Mesenchymal stem cell (in vitro differentiated cells and primary cell): ENCODE measurements at regions not wholly inside any gene's neighbourhood (a gene's known extent, or its start where the extent isn't known, plus 50 kb on each side); places are given as distances from the start of the nearest gene placed in this dataset.

Experiments used
- DNase-seq: peaks from one replicate; pipeline ENCODE4 v3.0.0-alpha.2; 2013
- H2AFZ ChIP-seq: one replicate; pipeline ENCODE4 v1.6.1; 2013; ENCODE audit warnings: low read depth, mild to moderate bottlenecking, control low read depth, inconsistent platforms, low read length, moderate library complexity
- H2AK5ac ChIP-seq: 2 replicates; pipeline ENCODE4 v1.6.1; 2013; ENCODE audit warnings: low read length, moderate library complexity, mild to moderate bottlenecking, inconsistent platforms; ENCODE audit not compliant: severe bottlenecking
- H2BK120ac ChIP-seq: one replicate; pipeline ENCODE4 v1.6.1; 2013; ENCODE audit warnings: low read depth, mild to moderate bottlenecking, inconsistent platforms, low read length, moderate library complexity
- H2BK12ac ChIP-seq, 2 experiments: one replicate each; pipeline ENCODE4 v1.6.1; 2013; ENCODE audit warnings: inconsistent platforms in 2 of 2, low read length in 2 of 2, mild to moderate bottlenecking in 2 of 2, moderate library complexity in 2 of 2, control low read depth in 1 of 2
- H2BK15ac ChIP-seq: one replicate; pipeline ENCODE4 v1.6.1; 2013; ENCODE audit warnings: mild to moderate bottlenecking, low read depth, inconsistent platforms; ENCODE audit not compliant: poor library complexity, severe bottlenecking
- H2BK5ac ChIP-seq: 2 replicates; pipeline ENCODE4 v1.6.1; 2013; ENCODE audit warnings: low read depth, mild to moderate bottlenecking, low read length, control low read depth, inconsistent platforms; ENCODE audit not compliant: poor library complexity, severe bottlenecking
- H3K14ac ChIP-seq, 2 experiments: one replicate each; pipeline ENCODE4 v1.6.1; 2013; ENCODE audit warnings: inconsistent platforms in 2 of 2, low read length in 2 of 2, control low read depth in 1 of 2, mild to moderate bottlenecking in 1 of 2, moderate library complexity in 1 of 2
- H3K18ac ChIP-seq, 2 experiments: one replicate each; pipeline ENCODE4 v1.6.1; 2013; ENCODE audit warnings: inconsistent platforms in 2 of 2, low read length in 2 of 2, control low read depth in 1 of 2, low read depth in 1 of 2, mild to moderate bottlenecking in 1 of 2
- H3K23ac ChIP-seq, 2 experiments: one replicate each; pipeline ENCODE4 v1.6.1; 2013; ENCODE audit warnings: inconsistent platforms in 2 of 2, low read length in 2 of 2, mild to moderate bottlenecking in 2 of 2, moderate library complexity in 2 of 2, control low read depth in 1 of 2
- H3K27ac ChIP-seq: 2 replicates; pipeline ENCODE4 v1.5.1; 2013; ENCODE audit warnings: mild to moderate bottlenecking, moderate library complexity, low read length, control low read depth, inconsistent platforms; ENCODE audit not compliant: poor library complexity, severe bottlenecking
- H3K27me3 ChIP-seq, 2 experiments: 2 replicates each; pipeline versions ENCODE4 v1.6.1 to v1.7.0; 2013; ENCODE audit warnings: low read length in 2 of 2, mild to moderate bottlenecking in 2 of 2, moderate library complexity in 2 of 2, control low read depth in 1 of 2, inconsistent platforms in 1 of 2; ENCODE audit not compliant: control insufficient read depth in 1 of 2, insufficient read depth in 1 of 2
- H3K36me3 ChIP-seq, 2 experiments: 2 replicates each; pipeline versions ENCODE4 v1.6.1 to v1.7.0; 2013; ENCODE audit warnings: low read length in 2 of 2, control low read depth in 1 of 2, inconsistent platforms in 1 of 2, low read depth in 1 of 2, mild to moderate bottlenecking in 1 of 2; ENCODE audit not compliant: insufficient read depth in 2 of 2, control insufficient read depth in 1 of 2
- H3K4ac ChIP-seq, 2 experiments: one replicate each; pipeline ENCODE4 v1.6.1; 2013; ENCODE audit warnings: inconsistent platforms in 2 of 2, low read length in 2 of 2, mild to moderate bottlenecking in 2 of 2, moderate library complexity in 2 of 2, control low read depth in 1 of 2, low read depth in 1 of 2
- H3K4me1 ChIP-seq: 2 replicates; pipeline ENCODE4 v1.6.1; 2013; ENCODE audit warnings: low read depth, low read length, control low read depth; ENCODE audit not compliant: control insufficient read depth, insufficient read depth
- H3K4me2 ChIP-seq: 2 replicates; pipeline ENCODE4 v1.6.1; 2013; ENCODE audit warnings: low read length, mild to moderate bottlenecking, inconsistent platforms; ENCODE audit not compliant: poor library complexity, severe bottlenecking
- H3K4me3 ChIP-seq, 2 experiments: 2 replicates each; pipeline versions ENCODE4 v1.5.1 to v1.7.0; 2013; ENCODE audit warnings: low read length in 2 of 2, mild to moderate bottlenecking in 2 of 2, control low read depth in 1 of 2, low read depth in 1 of 2; ENCODE audit not compliant: insufficient read depth in 1 of 2
- H3K79me1 ChIP-seq: replicated peaks from 2 replicates; pipeline ENCODE4 v1.6.1; 2013; ENCODE audit warnings: mild to moderate bottlenecking, control low read depth, low read length, inconsistent platforms; ENCODE audit not compliant: poor library complexity, severe bottlenecking
- H3K9ac ChIP-seq: 2 replicates; pipeline ENCODE4 v1.7.0; 2013; ENCODE audit warnings: mild to moderate bottlenecking, low read length, moderate library complexity
- H3K9me3 ChIP-seq: 2 replicates; pipeline ENCODE4 v1.7.0; 2013; ENCODE audit warnings: mild to moderate bottlenecking, low read length; ENCODE audit not compliant: control insufficient read depth
- H4K8ac ChIP-seq: one replicate; pipeline ENCODE4 v1.6.1; 2013; ENCODE audit warnings: inconsistent platforms, mild to moderate bottlenecking, low read length, moderate library complexity
- H4K91ac ChIP-seq: one replicate; pipeline ENCODE4 v1.6.1; 2013; ENCODE audit warnings: mild to moderate bottlenecking, low read length, inconsistent platforms
- WGBS: methylation state at CpG from one replicate; pipeline ENCODE4 v1.1.7; 2013; ENCODE audit warnings: mixed read lengths; 5-methylcytosine and 5-hydroxymethylcytosine counted together

DNA sequence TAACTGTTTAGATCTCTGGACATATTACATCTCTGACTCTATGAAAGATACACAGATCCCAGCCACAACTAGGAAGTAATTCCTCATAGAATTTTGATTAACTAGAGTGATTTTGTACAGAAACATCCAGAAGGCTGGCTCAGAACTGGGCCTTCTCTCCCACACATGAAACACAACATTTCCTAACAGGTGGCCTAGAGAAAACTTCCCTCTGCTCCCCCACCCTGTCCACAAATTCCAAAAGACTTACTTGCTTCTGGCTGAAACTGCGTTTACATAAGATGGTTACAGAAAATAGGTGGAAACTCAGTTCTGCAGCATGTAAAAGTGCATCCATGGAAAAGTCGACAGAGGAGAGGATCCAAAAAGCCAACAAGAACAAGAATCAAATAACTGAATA, 132.9 kb downstream of the FZD1 start:
- Histone ChIP-seq H2BK12ac (no peak overlapping the region), H2AFZ (no peak overlapping the region), H2BK120ac (no peak overlapping the region), H3K27ac (no peak overlapping the region), H2BK5ac (no peak overlapping the region), H3K4me2 (no peak overlapping the region), H2AK5ac (no peak overlapping the region), H3K4me3 (no peak overlapping the region), H3K14ac (no peak overlapping the region), H2BK15ac (no peak overlapping the region), H4K91ac (no peak overlapping the region), H3K27me3 (no peaks in the 10 kb centered on the region), H3K23ac (no peak overlapping the region), H3K79me1 (no peaks in the 10 kb centered on the region), H3K18ac (no peak overlapping the region), H3K9ac (no peak overlapping the region), H3K9me3 (peaks cover 5% of the 10 kb centered on the region), H4K8ac (no peak overlapping the region), H3K4ac (no peak overlapping the region), H3K4me1 (no peaks in the 10 kb centered on the region), H3K36me3 (no peaks in the 10 kb centered on the region)
- no peak for DNase-seq
- WGBS: 73% methylated on average over 2 of the region's 2 CpGs

DNA sequence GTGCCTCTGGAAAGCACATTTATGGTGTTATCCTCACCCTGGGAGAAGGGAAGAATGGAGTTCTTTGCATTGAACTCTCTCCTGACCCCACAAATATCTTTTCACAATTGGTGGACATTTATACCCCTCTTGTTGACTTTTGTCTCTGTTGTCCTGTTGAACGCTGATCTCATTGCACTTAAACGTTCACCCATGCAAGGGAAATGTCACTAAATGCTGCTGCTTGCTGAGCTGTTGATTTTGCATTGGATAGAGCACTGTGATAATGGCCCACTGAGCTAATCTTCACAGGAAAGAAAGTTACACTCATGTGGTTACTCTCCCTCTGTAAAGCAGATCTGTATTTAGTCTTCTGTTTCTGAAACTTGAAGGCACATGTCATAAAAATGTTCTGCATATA, 133.4 kb downstream of the FZD1 start:
- H2BK5ac ChIP-seq: no peak overlapping the region

DNA sequence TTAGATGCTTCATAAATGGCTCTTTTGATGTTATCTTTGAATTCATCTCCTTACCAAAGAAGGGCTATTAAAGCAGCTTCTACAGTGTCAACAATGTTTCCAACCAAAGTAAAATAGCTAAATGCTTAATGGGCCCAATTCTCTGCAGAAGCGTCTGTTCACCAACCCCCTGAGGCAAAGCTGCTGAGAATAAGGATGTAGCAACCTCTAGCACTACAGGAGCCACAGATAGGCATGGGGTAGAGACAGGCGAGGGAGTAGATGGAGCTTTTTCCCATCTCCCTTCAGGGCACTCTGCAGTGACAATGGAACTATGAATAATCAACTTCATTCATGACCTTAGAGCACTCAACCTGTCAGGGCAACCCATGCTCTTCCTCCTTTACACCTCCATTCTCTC, 134.1 kb downstream of the FZD1 start:
- Histone ChIP-seq H4K91ac (no peak overlapping the region), H3K9me3 (peaks cover 5% of the 10 kb centered on the region), H4K8ac (no peak overlapping the region), H3K4ac (no peak overlapping the region), H3K4me1 (no peaks in the 10 kb centered on the region), H2BK12ac (no peak overlapping the region), H2AK5ac (no peak overlapping the region), H2BK120ac (no peak overlapping the region), H3K4me2 (no peak overlapping the region), H2BK15ac (no peak overlapping the region), H3K4me3 (no peak overlapping the region), H2AFZ (no peak overlapping the region), H3K9ac (no peak overlapping the region), H3K27me3 (no peaks in the 10 kb centered on the region), H2BK5ac (no peak overlapping the region), H3K23ac (no peak overlapping the region), H3K27ac (no peak overlapping the region), H3K36me3 (no peaks in the 10 kb centered on the region), H3K79me1 (no peaks in the 10 kb centered on the region), H3K18ac (no peak overlapping the region), H3K14ac (no peak overlapping the region)
- 64% methylated on average over 2 of the region's 2 CpGs for WGBS
- DNase-seq: no peak

More for the DNA sequence above, 133.4 kb downstream of the FZD1 start:
- Histone ChIP-seq H2AFZ (no peak overlapping the region), H2BK120ac (no peak overlapping the region), H3K9ac (no peak overlapping the region), H3K4ac (no peak overlapping the region), H3K27me3 (no peaks in the 10 kb centered on the region), H2AK5ac (no peak overlapping the region), H3K79me1 (no peaks in the 10 kb centered on the region), H2BK12ac (no peak overlapping the region), H3K23ac (no peak overlapping the region), H2BK15ac (no peak overlapping the region), H4K91ac (no peak overlapping the region), H3K9me3 (peaks cover 5% of the 10 kb centered on the region), H3K4me2 (no peak overlapping the region), H4K8ac (no peak overlapping the region), H3K4me1 (no peaks in the 10 kb centered on the region), H3K27ac (no peak overlapping the region), H3K36me3 (no peaks in the 10 kb centered on the region), H3K4me3 (no peak overlapping the region), H3K18ac (no peak overlapping the region), H3K14ac (no peak overlapping the region)
- 17% methylated on average over 2 of the region's 2 CpGs for WGBS
- DNase-seq: no peak

DNA sequence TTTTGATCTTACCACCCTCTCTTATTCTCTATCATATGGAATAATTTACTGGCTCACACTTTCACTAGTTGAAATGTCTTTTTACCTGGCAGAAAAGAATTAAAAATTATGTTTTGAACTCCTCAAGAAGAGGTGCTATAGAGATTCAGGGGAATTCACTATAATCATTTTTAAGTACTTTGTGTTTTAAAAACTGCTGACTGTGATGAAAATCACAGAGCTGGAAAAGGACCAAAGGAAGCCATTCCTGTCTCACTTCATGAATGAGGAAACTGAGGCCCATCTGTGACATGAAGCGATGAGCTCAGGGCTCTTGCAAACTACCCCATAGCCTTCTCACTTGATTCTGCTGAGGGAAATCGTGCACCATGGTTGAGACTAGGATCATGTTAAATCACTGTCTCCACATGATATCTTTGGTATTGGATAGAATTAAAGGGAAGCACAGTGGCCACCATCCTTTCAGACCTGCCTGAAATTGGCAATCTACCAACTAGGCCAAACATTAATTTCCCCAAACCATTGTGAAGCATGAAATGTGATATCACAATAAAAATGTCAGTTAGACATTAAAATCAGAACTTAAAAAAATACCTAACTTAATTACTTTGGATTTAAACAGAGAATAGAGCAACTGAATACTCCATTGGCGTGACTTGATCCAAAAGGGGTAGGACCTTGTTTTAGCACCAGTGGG, 141.0 kb downstream of the FZD1 start:
- Histone ChIP-seq H2BK15ac (no peak overlapping the region), H3K27ac (peak overlapping the region; percentile 77), H3K4ac (no peak overlapping the region), H2AK5ac (peak overlapping the region; percentile 91), H2AFZ (no peak overlapping the region), H3K79me1 (no peaks in the 10 kb centered on the region), H4K8ac (no peak overlapping the region), H3K27me3 (no peaks in the 10 kb centered on the region), H3K4me1 (peaks cover 2% of the 10 kb centered on the region), H3K36me3 (no peaks in the 10 kb centered on the region), H4K91ac (no peak overlapping the region), H3K4me2 (no peak overlapping the region), H2BK120ac (no peak overlapping the region), H2BK12ac (no peak overlapping the region), H3K18ac (no peak overlapping the region), H2BK5ac (no peak overlapping the region), H3K9me3 (peaks cover 5% of the 10 kb centered on the region), H3K23ac (no peak overlapping the region), H3K4me3 (no peak overlapping the region), H3K14ac (no peak overlapping the region), H3K9ac (no peak overlapping the region)
- no peak for DNase-seq
- WGBS: 85% methylated on average over 3 of the region's 3 CpGs
